NCI-H345 treated with DMSO at 0.1 percent for 48 hours (cell line): ENCODE measurements at regions not wholly inside any gene's neighbourhood (a gene's known extent, or its start where the extent isn't known, plus 50 kb on each side); places are given as distances from the start of the nearest gene placed in this dataset.

Experiments used
- DNase-seq: peaks from one replicate; lab custom pipeline; 2025; ENCODE audit not compliant: unreplicated experiment; lab: John Stamatoyannopoulos, UW

DNA sequence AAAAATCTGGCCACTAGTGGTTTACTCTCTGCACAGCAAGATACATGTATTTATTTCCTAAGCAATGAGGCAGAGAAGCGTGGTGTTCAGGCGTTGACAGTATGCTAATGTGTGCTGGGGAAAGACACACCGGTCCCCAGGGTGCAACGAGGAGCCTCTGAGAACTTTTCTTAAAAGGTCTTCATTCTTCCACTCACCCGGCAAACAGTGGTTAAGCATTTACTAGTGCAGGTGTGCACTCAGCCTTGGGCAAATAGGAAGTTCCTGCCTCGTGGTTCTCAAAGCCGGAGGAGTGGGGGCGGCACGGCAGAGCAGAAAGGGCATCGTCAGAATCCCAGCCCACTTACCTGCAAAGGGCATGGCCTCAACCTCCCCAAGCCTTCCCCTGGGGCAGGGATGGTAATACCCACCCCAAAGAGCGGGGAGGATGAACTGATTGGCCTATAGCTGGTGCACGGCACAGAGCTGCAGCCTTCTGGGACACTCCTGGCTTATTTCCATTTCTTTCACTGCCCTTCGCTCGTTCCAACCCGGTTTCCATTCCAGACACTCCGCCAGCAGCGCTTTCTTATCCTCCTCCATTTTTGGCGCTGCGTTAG, 184.3 kb upstream of the CTBP2 start:
- no peak for DNase-seq

DNA sequence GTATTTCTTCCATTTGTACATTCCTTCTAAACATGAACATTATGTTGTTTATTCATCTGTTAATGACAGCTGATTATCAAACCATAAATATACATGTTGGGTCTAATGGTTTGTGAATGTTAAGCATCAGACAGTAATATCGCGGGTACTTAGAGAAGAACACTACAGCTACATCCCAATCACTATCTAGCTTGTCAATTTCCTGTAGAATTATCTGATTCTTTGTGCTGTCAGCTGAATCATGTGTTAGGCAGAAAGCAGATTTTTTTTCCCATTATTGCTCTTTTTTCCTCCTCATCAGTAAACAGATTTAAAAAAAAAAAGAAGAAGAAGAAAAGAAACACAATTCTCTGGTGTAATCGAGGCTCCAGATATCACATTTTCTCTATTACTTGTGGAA, 183.6 kb upstream of the CTBP2 start:
- no peak for DNase-seq

DNA sequence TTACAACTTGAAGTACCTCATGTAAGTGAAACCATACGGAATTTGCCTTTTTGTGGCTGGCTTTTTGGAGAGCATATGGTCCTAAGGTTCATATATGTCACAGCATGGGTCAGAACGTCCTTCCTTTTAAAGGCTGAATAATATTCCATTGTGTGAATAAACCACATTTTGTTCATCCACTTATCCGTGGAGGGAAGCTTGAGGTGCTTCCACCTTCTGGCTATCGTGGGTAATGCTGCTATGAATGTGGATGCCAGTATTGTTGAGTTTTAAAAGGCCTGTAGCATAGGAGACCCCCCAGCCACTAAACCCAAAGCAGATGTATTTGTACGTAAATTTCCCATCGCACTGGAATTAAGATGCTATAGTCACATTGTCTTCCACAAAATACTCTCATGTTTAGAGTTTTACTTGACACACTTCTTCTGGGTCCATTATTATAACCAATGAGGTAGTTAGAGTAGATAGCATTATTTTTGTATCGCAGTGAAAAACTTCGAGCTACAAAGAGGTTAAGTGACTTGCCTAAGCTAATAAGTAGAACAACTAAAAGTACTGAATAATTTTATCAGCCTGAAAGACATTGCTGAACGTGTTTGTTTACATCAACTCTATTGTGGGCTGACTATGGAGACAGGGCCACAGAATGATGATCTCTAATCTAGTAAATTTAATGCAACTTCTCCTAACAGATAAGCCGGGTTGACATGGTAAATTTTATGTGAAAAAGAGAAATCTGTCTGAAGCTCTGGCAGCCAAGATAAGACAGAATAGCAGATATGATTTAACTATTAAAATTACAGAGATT, 183.0 kb upstream of the CTBP2 start:
- no peak for DNase-seq

DNA sequence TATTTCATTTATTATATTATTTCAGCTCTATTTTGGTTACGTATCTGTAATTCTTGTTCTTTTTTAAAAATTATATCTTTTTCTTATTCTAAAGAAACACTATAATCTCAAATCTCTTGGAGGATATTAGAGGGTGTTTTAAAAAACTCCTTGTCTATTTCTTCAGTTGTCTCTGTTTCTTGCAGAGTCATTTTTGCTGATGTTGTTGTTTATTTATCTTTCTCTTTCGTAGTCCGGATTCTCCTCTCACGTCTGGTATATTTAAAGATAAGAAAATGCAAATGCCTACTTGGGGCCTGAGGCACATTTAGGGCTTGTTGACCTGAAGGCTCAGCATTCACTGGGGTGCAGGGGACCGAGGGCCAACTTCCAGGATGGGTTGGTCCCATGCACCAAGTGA, 181.2 kb upstream of the CTBP2 start:
- DNase-seq: no peak

DNA sequence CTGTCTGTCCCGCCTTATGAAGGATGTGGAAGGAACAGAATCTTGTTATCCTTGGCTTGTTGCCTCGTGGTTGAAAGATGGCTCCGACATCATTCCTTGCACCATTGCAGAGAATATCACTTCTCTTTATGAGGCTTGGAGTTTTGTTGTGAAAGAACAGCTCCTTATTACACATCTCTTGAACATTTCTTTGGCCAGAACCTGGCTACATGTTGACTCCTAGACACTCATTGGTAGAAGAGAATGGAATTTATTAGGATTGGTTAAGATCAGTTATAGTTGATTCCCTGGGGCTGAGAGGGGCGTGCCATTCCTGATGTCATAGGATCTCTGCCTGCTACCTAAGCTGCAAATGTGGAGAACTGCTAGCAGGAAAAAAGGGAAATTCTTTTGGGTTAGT, 180.5 kb upstream of the CTBP2 start:
- DNase-seq: no peak

DNA sequence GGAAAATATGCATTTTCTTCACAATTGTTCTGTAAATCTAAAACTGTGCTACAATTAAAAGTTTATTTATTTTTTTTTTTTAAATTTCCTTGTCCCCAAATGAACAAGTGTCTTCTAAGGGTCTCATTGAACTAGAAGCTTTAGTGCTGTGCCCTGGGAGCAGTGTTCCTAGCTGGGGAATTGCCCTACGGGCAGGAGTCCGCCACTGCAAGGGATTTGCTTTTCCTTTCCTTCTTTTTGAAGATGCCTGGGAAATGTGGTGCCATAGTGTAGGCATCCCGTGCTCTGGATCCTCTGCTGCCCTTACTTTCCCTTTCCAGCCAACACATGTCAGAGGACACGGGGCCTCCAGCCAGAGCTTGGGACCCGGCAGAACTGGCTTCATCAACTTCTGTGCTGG, 177.1 kb upstream of the CTBP2 start:
- DNase-seq: no peak

DNA sequence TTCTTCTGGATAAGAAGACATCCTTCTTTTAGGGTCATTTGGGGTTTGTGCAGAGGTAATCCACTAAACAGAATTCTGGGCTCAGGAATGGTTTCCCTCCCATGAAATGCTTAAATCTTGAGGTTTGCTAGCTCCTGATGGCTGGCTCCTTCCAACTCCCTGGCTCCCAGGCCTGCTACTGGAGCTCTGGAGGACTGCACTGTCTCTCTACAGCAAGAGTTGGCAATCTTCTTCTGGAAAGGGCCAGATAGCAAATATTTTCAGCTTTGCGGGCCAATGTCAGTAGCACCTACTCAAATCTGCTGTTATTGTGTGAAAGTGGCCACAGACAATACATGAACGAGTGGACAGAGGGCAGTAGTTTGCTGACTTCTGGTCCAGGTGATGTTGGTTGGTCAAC, 174.2 kb upstream of the CTBP2 start:
- no peak for DNase-seq

DNA sequence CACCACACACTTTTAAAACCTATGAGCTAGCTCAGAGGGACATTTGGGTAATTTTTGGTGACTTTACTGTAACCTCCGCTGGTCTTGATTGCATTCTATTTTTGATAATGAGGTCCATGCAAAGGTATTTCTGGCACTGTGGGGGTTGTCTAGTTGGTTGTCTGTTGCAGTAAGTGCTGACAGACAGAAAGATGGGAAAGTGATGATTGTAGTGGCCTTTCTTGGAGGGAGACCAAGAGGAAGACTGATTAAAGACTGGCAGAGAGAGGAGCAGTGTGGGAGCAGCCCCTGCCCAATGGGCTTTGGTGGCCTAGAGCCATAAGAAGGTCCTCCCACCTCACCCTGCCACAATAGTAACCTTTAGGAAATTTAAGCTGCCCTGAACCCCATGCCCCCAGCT, 173.4 kb upstream of the CTBP2 start:
- DNase-seq: no peak

DNA sequence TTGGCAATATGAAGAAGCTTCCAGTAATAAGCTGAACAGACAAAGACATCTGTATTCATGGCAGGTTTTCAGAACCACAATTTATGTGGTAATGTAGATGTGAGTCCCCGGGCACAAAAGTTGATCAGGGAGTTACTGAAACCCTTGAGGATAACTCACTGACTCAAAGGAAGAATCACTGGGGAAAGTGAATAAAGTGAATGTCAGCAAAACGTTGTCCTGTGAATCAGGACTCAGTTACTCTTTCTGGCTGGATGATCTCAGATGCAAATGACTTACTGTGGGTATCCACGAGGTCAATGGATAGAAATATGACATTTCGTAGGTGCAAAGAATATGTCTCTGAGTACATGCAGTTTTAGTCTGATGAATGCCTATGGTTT, 172.8 kb upstream of the CTBP2 start:
- DNase-seq: no peak

DNA sequence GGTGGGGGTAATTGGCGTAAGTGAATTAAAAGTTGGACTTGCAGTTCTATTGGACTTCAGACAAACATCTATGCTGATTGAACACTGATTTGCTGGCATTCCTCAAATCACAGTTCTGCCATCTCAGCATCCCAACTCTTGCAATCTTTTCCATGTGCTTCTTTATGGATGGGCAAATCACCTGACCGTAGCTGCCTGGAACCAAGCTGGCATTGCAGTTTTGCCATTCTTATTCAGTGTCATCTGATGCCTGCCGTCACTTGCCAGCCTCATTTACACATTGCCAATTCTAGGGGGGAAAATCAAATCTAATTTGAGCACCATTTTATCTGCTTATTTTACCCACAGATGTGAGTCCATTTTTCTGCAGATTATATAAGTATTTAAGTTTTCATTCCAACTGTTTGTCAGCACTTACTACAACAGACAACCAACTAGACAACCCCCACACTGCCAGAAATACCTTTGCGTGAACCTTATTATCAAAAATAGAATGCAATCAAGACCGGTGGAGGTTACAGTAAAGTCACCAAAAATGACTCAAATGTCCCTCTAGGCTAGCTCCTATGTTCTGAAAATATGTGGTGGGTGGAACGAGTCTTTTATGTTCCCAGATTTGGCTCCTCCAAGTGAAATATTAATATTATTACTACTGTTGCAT, 172.3 kb upstream of the CTBP2 start:
- DNase-seq: no peak

DNA sequence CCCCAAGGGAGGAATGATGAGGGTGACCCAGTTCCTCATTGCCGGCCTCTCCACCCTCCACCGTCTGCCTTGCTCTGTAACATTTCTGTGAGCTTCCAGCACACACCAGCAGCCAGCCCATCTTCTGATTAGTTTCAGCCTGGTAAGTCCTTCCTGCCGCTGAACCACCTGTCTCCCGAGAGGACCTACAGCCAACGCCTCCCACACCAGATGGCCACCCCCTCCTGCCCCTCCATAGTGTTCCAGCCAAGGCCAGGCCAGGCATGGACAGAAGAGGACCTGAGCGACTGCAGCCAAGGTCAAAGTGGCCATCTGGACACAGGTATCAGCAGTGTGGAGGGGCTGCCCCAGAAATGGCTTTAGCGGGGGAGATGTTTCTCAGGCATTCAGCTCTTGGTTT, 170.7 kb upstream of the CTBP2 start:
- no peak for DNase-seq

DNA sequence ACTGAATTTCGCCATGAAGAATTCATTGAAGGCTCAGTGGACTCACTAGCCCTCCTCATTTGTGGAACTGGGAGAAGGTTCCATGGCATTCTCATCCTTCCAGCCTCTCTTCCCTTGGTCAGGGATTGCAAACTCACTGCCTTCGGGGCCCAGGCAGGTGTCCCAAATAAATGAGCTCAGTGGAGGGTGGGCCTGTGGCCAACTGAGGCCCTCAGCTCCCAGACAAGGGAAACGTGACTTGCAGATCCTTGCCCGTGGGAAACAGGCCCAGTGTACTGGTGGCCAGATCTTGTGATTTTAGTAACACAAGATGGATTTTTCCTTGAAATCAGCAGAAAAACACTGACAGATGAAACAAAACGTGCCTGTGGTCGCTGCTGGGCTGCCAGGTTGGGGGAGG, 168.7 kb upstream of the CTBP2 start:
- no peak for DNase-seq

DNA sequence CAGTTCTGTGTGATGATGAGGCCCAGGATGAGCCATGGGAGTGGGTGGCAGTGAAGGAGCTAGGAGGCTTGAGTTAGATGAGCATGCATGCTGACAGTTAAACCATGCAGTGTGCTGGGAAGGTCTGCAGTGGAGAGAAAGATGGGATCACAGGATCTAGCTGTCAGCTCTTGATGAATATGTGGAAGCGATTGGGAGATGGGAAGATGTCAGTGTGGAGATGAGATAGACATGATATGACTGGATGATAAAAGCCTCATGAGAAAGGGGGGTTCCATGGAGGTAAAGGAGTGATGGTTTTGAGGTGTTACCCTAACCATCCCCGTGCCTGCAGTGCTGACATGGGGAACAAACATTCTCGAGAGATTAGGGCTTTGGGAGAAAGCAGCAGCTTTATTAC, 165.0 kb upstream of the CTBP2 start:
- DNase-seq: no peak

DNA sequence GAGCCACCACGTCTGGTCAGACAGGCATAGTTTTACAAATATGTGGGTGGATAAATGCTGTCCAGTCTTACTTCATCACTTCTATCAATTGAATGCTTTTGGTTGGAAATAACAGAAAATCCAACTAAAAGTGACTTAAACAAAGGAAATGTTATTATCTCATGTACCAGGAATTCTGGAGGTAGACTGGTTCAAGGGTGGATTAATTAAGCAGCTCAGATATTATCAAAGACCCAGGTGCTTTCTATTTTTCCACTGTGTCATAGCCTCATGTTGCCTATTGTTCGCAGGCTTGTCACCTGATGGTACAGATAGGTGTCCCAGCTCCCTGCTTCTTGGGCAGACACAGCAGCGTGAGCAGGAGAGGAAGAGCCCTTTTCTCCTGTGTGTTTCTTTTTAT, 156.1 kb upstream of the CTBP2 start:
- DNase-seq: no peak

DNA sequence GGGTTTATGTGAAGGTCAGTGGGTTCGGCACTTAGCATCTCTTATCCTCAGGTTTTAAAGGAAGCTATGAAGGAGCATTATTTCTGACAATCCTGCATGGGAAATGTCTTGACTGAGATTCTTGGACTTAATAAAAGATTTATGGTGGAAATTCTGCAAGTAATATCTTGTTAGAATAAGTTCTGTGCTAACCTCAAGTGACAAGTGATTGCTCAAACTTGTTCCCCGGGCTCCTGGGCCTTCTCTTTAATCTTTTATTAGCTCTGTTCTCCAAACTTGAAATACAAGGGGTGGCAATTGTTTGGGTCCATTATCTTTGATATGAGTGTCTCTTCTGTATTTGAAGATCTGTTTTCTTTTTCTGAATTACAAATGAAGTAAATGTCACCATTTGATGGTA, 140.6 kb upstream of the CTBP2 start:
- no peak for DNase-seq

DNA sequence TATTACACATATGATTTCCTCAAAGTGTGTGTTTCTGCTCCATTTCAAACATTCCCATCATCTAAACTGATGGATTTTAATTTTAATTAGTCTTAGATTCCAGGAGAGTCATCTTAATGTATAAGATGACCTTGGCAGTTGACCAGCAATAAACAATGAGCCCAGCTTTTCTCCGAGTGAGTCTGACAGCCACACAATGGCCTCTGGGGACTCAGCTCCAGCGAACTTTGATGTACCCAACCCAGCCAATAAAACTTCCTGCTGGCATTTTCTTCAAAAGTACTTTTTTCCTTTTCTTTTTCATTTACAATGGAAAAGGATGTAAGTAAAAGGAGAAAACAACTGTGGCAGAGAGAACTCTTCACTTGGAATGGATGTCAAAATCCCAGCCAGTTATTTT, 139.1 kb upstream of the CTBP2 start:
- DNase-seq: no peak

DNA sequence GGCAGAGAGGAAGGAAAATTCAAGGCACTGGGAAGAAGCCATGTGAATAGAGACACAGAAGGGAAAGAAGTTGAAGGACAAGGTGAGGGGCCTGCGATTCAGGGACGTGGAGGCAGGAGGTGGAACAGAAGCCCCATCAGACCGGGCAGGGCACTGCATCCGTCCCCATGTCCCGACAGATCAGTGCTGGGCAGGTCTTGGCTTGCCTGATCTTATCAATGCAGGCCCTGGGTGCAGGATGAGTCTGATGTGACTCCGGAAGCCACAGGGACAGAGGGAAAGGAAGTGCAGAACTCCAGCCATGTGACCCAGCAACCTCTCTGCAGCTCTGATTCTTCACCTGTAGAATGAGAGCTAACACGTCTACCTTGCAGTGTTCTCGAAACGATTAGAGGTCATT, 136.2 kb upstream of the CTBP2 start:
- no peak for DNase-seq

DNA sequence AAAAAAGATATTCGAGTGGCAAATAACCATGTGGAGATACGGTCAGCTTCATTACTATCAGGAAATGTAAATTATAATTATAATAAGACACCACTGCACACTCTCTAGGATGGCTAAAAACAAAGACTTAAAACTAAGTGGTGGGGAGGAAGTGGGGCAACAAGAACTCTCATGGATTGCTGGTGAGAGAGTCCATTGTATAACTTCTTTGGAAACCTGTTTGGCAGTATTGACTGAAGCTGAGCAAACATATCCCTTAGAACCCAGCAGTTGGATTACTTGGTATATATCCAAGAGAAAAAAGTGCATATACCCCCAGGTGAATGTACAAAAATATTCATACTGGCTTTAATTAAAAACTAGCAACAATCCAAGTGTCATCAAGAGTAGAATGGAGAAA, 133.7 kb upstream of the CTBP2 start:
- DNase-seq: peak; percentile 58

DNA sequence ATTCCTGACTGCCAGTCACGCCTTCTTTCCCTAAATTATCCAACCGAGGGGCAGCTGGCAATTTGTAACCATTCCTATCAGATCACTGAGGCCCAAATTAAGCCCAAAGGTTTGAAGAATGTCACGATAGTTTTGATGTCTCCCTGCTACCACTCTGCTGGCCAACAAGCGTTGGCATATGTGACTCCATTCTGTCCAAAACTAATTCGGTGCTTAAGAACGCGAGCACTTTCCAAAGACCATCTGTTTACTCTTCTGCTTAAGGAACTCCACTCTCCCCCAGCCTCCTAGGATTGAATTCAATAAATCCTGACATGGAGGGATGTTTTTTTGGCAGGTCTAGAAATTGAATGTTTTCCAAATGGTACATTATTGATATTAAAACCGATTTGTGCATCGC, 131.5 kb upstream of the CTBP2 start:
- no peak for DNase-seq

DNA sequence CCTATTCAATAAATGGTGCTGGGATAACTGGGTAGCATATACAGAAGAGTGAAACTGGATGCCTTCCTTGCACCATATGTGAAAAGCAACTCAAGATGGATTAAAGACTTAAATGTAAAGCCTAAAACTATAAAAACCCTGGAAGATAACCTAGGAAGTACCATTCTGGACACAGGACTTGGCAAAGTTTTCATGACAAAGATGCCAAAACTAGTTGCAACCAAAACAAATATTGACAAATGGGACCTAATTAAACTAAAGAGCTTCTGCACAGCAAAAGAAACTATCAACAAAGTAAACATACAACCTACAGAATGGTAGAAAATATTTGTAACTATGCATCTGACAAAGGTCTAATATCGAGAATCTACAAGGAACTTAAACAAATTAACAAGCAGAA, 129.1 kb upstream of the CTBP2 start:
- DNase-seq: no peak

DNA sequence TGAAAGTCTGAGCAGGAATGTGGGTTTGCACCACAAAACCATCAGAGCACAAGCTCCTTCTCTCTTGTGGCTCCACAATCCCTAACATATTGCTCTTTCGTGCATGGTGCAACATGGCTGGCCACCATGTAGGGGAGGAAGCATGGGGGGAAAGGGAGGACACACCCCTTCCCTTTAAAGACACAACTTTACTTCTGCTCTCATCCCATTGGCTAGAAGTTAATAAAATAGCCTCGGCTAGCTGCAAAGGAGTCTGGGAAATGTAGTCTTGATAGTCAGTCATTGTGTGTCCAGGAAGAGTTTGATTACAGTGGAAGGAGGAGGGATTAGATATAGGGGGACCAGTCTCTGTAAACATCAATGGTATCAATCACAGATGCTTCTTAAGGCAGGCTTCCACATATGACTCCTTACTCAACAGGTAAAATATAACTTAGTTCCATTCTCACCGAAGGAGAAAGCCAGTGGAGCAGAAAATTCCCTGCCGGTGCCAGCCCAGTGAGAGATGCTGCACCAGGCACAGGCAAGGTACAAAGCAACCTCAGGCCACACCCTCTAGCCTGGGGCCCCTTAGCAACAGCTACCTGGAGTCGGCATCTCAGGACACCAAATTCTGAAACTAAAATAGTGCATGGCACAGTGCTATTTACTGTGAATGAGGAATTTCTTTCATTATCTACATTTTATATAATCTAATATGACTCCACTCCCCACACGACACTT, 124.7 kb upstream of the CTBP2 start:
- no peak for DNase-seq
